Activated T-helper 1 cell treated with anti-CD3 and anti-CD28 coated beads, Interleukin-2, amount 50 U/mL, for 16 hours (primary cell): ENCODE measurements at regions not wholly inside any gene's neighbourhood (a gene's known extent, or its start where the extent isn't known, plus 50 kb on each side); places are given as distances from the start of the nearest gene placed in this dataset.

Experiments
- DNase-seq, 2 donors: peaks; one replicate each; pipeline ENCODE4 v3.0.0-alpha.2; 2020; ENCODE audit warnings: low read depth in 1 of 2, low spot score in 1 of 2

DNA sequence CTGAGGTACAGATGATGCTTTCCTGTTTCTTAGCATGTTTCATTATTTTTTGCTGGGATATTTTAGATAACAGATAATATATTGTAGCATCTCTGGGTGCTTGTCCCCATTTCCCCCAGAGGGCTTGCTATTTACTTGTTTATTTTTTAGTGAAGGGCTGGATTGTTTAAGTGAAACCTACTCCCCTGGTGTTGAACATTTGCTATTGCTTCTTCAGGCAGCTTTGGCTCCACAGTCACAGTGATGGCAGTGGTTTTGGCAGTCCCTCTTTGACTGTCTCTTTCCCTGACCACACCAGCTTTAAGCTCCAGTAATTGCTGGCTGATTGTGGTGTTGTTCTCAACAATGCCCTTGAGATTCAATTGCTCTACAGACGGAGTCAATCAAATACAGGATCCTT lies 128.9 kb downstream of the KLF13 start:
- DNase-seq, result no peak

DNA sequence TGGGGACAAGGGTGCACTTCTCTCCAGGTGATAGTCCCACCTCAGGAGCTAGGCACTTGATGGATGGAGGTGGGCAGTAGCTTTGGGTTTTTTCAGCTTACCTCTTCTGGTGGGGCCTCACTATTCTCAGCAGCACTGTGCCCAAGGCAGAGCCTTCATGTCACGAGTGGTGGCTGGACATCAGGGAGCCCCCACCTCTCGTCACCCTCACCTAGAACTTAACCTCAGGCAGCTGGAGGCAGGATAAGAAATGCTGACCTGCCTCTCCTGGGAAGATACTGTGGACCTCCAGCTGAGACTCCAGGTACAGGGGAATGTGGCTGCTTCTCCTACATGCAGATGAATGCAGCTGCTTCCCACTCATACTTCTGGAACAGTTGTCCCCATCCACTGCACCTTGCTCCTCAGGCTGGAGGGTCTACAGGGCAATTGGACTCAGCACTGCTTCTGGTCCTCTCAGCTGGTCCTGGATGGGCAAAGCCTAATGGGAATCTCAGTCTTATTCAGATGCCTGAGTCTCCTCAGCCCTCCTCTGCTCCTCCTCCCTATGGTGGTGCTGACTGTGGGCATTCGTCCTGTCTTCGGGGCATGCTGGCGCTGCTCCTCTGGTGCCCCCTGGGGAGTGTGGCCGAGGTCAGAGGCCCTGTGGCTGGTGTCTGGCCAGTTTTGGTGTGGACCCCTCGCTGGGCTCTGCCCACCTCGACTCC lies 129.9 kb downstream of the KLF13 start:
- DNase-seq, result no peak

GRCh38 chr15:31457161-31457560 lies 130.5 kb downstream of the KLF13 start:
- DNase-seq, result no peak

- no peak for DNase-seq
Observed at GRCh38 chr15:31457631-31458526, 131.2 kb downstream of the KLF13 start.

DNA sequence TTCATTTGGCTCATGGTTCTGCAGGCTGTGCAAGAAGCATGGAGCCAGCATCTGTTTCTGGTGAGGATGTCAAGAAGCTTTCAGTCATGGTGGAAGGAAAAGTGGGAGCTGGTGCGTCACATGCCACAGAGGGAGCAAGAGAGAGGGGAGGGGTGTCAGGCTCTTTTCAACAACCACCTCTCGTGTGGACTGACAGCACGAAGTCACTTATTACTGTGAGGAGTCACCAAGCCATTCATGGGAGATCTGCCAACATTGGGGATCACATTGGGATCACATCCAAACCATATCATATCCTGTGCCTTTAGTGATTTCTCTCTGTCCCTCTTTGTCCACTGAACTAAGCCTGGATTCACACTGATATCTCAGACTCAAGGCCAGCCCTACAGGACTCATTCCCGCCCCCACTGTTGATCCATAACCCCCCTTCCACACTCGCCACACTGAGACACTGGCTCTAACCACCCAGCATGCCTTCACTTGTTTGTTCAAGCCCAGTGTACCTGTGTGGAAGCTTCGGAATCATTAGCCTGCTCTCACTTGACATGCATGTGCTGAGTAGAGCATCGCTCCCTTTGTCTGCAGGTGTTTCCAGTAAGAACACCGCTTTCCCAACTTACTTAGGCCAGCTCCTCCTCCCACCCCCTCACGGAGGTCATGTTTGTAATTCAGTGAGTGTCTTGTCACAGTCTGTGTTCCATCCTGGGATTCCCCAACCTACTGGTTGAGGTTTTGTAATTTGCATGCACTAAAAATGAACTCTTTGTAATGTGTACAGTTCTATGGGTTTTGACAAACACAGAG lies 132.2 kb downstream of the KLF13 start:
- DNase-seq, result no peak

GRCh38 chr15:31459400-31459748 lies 132.7 kb downstream of the KLF13 start:
- DNase-seq, result no peak

DNA sequence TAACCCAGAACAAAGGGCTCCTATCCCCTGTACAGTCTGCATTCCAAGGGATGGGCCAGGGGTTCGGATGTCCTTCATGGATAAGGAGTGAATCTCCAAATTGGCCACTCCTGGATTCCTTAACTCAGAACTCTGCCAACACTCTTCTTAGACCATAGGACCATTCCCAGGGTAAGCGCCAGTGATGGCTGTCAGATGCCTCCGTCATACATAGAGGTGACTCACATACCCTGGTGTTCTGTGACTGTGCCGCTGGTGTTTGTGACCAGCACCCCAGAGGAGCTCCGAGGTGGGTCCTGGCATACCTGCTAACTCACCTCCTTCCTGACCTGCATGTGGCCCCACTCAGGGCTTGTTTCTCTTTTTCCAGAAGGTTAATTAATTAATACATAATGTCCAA lies 134.7 kb downstream of the KLF13 start:
- no peak for DNase-seq

DNA sequence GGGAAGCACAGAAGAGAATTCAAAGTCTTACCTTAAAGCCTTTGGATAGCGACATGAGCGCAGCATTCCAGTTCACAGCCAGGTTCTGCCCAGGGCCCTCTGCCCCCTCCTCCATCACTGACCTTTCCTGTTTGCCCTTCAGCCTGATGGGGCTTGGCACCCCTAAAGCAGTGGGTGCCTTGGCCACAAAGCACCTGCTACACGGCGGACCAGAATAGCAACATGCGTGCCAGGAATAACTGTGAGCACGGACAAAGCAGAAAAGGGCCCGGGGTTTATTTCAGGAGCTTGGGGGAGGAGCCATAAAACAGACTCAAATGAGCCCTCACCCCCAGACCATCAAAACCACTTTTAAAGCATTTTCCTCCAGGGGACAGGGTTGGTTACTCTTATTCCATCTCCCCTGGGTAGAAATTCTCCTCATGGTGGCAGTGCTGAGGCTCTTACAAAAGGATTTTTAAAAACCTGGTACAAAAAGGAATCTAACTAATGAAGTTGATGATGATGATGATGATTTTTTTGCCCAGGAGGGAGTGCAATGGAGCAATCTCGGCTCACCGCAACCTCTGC lies 135.4 kb downstream of the KLF13 start:
- no peak for DNase-seq

GRCh38 chr15:31463521-31464102 lies 137.0 kb downstream of the KLF13 start:
- DNase-seq, result no peak

- no peak for DNase-seq
Observed at GRCh38 chr15:31464216-31465082, 137.8 kb downstream of the KLF13 start.

- no peak for DNase-seq
Observed at GRCh38 chr15:31465083-31465955, 138.7 kb downstream of the KLF13 start.

DNA sequence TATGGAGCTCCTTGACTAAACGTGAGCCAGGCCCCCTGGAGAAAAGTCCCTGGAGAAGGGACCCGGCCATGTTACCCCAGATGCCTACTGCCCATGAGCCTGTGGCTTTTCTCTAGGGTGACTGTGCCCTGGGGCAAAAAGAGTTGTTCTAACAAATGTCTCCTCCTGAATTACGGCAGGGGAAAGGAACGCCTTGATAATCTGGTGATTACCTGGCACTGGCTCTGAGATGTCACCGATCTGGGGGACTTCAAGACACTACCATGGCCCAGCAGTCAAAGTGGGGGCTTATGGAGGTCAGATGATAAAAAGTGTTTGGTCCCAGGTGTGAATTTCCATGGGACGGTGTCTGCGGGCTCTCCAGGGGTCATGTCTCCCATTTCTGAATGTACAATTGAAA lies 140.7 kb downstream of the KLF13 start:
- no peak for DNase-seq

DNA sequence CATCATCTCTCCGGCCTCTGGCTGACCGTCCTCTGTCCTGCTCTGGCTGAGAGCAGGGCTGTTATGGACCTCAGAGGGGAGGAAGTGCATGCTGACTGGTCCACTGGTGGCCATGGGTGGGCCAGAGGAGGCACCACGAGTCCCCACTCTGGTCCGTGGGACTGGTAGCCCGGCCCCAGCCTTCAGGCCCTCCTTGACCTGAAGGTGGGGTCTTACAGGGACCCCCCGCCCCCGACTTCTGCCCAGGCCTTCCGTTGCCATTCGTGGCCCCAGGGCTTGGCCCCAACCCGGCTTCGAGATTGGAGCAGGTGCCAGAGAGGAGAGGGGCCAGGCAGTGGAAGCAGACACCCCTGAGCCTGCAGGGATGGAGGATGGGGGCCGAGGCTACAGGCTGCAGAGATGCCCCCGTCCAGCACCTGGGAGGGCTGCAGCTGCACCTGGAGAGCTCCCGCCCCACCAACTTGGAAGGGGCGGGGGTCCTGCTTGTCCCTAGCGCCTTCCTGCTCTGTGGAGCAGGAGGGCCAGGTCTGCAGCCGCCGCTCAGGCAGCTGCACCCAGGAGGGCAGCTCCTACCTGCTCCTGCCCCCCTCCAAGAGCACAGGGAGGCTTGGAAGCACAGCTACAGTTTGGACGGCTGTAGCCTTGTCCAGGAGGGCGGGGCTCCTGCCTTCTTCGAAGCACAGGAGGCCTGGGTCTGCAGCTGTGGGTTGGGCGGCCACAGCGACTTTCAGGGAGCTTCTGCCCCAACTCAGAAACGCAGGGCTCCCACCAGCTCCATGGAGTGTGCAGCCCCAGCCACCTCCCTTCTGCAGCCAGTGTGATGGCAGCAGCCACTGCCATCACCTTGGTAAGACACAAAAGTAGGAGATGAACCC lies 142.5 kb downstream of the KLF13 start:
- DNase-seq, result no peak

GRCh38 chr15:31469786-31470525 lies 143.3 kb downstream of the KLF13 start:
- DNase-seq, result no peak

DNA sequence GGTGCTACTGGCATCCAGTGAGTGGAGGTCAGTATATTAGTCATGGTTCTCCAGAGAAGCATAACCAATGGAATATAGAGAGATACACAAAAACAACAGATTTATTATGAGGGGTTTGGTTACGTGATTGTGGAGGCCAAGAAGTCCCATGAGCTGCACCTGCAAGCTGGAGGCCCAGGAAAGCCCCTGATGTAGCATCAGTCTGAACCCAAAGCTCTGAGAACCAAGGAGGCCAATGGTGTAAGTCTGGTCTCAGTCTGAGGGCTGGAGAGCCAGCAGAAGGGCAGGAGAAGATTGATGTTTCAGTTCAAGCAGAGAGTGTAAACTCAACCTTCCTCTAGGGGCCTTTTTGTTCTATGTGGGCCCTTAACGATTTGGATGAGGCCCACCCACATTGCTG lies 144.1 kb downstream of the KLF13 start:
- DNase-seq, result no peak

DNA sequence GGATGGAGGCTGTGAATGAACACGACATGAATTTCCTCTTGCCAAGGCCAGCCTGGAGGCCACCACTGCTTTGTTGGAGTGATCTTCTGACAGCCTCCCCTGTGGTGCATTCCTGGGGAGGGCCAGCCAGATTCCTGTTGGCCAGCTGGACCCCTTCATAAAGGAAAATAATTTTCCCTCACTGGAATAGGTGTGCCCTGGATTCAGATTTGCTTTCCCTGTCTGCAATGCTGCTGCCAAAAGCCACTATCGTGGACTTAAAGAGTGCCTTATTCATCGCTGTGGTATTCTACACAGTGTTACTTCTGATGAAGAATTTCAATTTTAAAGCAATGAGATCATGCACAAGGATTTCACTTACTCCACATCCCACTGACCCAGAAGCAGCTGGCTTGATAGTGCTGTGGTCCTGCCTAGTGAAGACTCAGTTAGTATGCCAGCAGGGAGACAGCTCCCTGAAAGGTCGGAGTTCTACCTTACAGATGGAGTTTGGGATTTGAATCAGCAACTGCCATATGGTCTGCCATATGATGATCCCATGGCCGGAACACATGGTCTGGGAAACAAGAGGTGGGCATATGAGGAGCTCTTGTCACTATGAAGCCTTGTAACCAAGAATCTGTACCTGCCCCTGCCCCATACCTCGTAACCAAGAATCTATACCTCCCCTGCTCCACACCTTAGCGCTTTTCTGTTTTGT lies 145.2 kb downstream of the KLF13 start:
- DNase-seq, result no peak
